Upper lobe of left lung (tissue), 4 donors: ENCODE measurements at regions not wholly inside any gene's neighbourhood (a gene's known extent, or its start where the extent isn't known, plus 50 kb on each side); places are given as distances from the start of the nearest gene placed in this dataset.

ENCODE experiments used
- EP300 ChIP-seq, 4 donors: sonication (generic); formaldehyde crosslinking; IDR thresholded peaks; one replicate each; pipeline ENCODE4 v1.5.1; 2017; ENCODE audit warnings: antibody characterized with exemption in 4 of 4, control low read depth in 2 of 4
- POLR2A ChIP-seq, 4 donors: fragments of 450-650 bp; IDR thresholded peaks; one replicate each; pipeline ENCODE4 v1.5.1; 2016 to 2017; ENCODE audit warnings: antibody characterized with exemption in 4 of 4, mild to moderate bottlenecking in 2 of 4
- POLR2AphosphoS5 ChIP-seq, 2 donors: sonication (generic); formaldehyde crosslinking; IDR thresholded peaks; one replicate each; pipeline ENCODE4 v1.5.1; 2017; ENCODE audit warnings: antibody characterized with exemption in 2 of 2
- TF ChIP-seq, protein P1 (sequence below), 6 experiments: fragments of 450-650 bp in 4 of 6; fragments of 200-600 bp in 2 of 6; sonication (generic) in 2 of 6; IDR thresholded peaks; one replicate each; pipeline ENCODE4 v1.5.1; 2016 to 2019; ENCODE audit warnings: antibody characterized with exemption in 6 of 6

- TF ChIP-seq POLR2A (IDR thresholded peaks at IDR 0.05) = no peak
- TF ChIP-seq, protein P1, sequence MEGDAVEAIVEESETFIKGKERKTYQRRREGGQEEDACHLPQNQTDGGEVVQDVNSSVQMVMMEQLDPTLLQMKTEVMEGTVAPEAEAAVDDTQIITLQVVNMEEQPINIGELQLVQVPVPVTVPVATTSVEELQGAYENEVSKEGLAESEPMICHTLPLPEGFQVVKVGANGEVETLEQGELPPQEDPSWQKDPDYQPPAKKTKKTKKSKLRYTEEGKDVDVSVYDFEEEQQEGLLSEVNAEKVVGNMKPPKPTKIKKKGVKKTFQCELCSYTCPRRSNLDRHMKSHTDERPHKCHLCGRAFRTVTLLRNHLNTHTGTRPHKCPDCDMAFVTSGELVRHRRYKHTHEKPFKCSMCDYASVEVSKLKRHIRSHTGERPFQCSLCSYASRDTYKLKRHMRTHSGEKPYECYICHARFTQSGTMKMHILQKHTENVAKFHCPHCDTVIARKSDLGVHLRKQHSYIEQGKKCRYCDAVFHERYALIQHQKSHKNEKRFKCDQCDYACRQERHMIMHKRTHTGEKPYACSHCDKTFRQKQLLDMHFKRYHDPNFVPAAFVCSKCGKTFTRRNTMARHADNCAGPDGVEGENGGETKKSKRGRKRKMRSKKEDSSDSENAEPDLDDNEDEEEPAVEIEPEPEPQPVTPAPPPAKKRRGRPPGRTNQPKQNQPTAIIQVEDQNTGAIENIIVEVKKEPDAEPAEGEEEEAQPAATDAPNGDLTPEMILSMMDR (IDR thresholded peaks at IDR 0.05) = no peak
- no peak for TF ChIP-seq EP300 (IDR thresholded peaks at IDR 0.05)
- TF ChIP-seq POLR2AphosphoS5 (IDR thresholded peaks at IDR 0.05) = no peak
Measured at GRCh38 chr6:110532431-110532830, 56.0 kb upstream of the SLC22A16 start.
